Fibroblast of the aortic adventitia (primary cell): ENCODE measurements at regions not wholly inside any gene's neighbourhood (a gene's known extent, or its start where the extent isn't known, plus 50 kb on each side); places are given as distances from the start of the nearest gene placed in this dataset.
A peak's percentile ranks its signal among the peaks of the same experiment; 100 is the strongest.
"Not testable (repeated sequence)": the region's sequence is repeated elsewhere in the genome, so short reads cannot be mapped to it uniquely, and the experiment has no call there.

Experiments
- DNase-seq: peaks from one replicate; pipeline ENCODE4 v3.0.0-alpha.2; 2010; ENCODE audit warnings: low read depth
- H3K4me3 ChIP-seq: 2 replicates; pipeline ENCODE4 v1.5.1; 2011; ENCODE audit warnings: low read depth, mild to moderate bottlenecking, control low read depth, low read length, moderate library complexity
- TF ChIP-seq, protein P1 (sequence below): IDR thresholded peaks from 2 replicates; pipeline ENCODE4 v1.5.1; 2011; ENCODE audit warnings: mild to moderate bottlenecking, low read length, control low read depth, inconsistent platforms; ENCODE audit not compliant: insufficient read depth

DNA sequence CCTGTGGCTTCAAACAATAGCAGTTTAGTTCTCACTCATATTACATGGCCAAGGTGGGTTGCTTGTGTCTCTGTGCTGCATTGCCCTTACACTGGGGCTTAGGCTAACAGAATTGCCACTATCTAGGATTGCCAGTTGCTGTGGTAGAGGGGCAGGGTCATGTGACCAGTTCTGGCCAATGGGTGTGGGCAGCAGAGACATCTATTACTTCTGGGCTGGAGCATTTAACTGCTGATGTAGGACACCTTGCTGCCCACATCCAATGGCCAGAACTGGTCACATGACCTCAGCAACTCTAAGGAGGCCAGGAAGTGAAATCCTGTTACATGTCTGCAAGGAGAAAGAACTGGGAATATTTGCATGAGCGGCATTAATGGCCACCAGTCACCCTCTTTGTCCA is 199.3 kb downstream of the C9orf152 start:
- TF ChIP-seq, protein P1, sequence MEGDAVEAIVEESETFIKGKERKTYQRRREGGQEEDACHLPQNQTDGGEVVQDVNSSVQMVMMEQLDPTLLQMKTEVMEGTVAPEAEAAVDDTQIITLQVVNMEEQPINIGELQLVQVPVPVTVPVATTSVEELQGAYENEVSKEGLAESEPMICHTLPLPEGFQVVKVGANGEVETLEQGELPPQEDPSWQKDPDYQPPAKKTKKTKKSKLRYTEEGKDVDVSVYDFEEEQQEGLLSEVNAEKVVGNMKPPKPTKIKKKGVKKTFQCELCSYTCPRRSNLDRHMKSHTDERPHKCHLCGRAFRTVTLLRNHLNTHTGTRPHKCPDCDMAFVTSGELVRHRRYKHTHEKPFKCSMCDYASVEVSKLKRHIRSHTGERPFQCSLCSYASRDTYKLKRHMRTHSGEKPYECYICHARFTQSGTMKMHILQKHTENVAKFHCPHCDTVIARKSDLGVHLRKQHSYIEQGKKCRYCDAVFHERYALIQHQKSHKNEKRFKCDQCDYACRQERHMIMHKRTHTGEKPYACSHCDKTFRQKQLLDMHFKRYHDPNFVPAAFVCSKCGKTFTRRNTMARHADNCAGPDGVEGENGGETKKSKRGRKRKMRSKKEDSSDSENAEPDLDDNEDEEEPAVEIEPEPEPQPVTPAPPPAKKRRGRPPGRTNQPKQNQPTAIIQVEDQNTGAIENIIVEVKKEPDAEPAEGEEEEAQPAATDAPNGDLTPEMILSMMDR, result no peak
- no peak for DNase-seq
- no peak overlapping the region for H3K4me3 ChIP-seq

DNA sequence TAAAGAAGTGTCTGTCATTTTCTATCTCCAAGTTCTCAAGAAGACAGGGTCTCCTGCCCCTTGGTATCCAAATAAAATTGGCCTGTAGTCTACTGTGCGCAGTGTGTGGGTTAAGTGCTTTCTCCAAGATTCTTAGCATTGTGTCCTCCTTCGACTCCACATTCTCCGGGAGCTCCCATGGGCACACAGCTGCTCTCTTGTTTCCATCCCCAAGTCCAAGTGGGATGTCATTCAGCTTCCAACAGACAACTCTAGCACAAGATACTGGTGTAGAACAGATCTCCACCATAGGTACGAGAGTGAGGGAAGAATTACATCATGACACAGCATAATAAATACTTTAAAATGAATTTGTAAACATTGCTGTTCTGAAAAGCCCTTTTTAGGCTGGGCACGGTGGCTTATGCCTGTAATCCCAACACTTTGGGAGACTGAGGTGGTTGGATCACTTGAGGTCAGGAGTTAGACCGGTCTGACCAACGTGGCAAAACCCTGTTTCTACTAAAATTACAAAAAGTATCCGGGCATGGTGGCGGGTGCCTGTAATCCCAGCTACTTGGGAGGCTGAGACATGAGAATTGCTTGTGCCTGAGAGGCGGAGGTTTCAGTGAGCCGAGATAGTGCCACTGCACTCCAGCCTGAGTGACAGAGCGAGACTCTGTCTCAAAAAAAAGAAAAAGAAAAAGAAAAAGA is 196.2 kb downstream of the C9orf152 start:
- no peak for DNase-seq
- no peak overlapping the region for H3K4me3 ChIP-seq
- TF ChIP-seq, protein P1, result no peak

DNA sequence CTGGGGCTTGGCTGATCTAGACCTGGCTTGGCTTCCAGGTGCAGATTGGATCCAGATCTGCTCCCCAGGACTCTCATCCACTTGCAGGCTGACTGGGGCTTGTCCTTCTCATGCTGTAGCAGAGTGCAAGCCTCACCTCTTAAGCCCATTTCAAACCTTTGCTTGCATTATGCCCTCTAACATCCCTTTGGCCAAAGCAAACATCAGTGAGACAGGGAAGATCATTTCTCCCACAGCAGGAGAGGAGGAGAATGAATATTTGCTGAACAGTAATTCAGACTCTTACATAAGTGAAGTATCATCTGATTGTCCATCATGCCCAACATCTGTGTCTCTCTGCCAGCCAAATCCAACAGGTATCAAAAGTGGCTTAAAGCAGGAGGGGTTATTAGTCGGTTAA is 194.9 kb downstream of the C9orf152 start:
- TF ChIP-seq, protein P1, result no peak

DNA sequence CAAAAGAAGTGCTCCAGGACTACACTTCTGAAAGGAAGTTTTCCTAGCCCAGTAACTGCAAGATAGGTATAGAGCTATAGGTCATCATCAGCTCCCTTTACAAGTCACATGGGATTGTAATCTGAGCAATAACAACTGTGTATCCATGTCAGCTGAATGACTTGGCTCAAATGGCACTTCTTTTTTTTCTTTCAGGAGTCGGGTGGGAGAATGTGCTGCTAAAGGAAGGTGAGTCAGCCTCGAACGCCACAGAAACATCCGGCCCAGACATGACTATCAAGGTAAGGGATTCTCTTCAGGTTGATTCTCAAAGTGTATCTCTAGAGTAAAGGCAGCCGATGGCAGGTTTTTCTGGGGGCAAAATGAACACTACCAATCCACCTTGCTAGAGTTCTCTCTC is 192.2 kb downstream of the C9orf152 start:
- DNase-seq, result peak; percentile 55
- TF ChIP-seq, protein P1, result no peak
- H3K4me3 ChIP-seq, result no peak overlapping the region

More for the DNA sequence above, 194.9 kb downstream of the C9orf152 start:
- H3K4me3 ChIP-seq, result no peak overlapping the region
- DNase-seq, result no peak

DNA sequence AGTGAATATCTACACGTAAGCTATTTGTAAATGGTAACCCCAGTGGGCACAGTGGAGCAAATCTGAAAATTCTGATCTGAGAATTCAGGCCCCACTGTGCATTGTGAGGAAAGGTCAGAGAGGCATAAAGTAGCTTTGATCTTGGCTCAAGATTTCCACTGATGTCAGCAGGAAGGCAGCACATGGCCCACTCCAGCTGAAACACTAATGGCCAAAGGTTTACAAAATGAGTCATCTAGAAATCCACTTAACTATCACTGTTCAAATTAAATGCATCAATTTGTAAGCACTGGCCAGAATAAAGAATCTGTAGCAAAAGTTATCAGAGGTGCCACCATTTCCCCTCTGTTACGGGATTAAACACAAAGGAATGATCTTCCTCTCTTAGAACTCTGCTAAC is 191.6 kb downstream of the C9orf152 start:
- DNase-seq, result peak; percentile 70
- no peak overlapping the region for H3K4me3 ChIP-seq
- TF ChIP-seq, protein P1, result no peak

DNA sequence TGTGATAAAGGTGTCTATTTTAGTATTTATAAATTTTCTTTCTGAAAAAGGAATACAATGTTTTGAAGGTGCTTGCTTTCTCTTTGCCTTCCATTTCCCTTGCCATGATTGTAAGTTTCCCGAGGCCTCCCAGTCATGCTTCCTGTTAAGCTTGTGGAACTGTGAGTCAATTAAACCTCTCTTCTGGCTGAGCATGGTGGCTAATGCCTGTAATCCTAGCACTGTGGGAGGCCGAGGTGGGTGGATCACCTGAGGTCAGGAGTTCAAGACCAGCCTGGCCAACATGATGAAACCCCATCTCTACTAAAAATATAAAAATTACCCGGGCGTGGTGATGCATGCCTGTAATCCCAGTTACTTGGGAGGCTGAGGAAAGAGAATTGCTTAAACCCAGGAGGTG is 187.7 kb downstream of the C9orf152 start:
- H3K4me3 ChIP-seq, DNase-seq: not testable (repeated sequence)

DNA sequence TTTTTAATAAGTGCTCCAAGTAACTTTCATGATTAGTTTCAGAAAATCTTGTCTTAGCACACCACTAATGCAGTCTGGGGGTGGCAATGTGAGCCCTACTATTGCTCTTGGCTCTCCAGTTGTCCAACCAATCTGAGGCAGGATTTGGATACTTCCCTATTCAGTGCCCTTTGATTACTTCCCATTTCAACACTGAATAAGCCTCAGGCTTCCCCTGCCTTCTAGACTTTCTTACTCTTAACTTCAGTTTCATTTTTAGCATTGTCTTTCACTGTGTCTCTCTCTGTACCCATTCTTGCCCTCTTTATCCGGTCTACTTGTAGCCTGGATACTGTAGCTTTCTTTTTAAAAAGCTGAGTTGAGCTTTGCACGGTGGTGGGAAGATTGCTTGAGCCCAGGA is 186.1 kb downstream of the C9orf152 start:
- H3K4me3 ChIP-seq, result no peak overlapping the region
- no peak for DNase-seq
- TF ChIP-seq, protein P1, result no peak

DNA sequence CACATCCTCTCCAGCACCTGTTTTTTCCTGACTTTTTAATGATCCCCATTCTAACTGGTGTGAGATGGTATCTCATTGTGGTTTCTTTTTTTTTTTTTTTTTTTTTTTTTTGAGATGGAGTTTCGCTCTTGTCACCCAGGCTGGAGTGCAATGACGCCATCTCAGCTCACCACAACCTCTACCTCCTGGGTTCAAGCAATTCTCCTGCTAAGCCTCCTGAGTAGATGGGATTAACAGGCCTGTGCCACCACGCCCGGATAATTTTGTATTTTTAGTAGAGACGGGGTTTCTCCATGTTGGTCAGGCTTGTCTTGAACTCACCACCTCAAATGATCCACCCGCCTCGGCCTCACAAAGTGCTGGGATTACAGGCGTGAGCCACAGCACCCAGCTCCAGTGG is 184.7 kb downstream of the C9orf152 start:
- not testable (repeated sequence) for H3K4me3 ChIP-seq, DNase-seq
